ENCODE measurements at regions not wholly inside any gene's neighbourhood (a gene's known extent, or its start where the extent isn't known, plus 50 kb on each side); places are given as distances from the start of the nearest gene placed in this dataset.

DNA sequence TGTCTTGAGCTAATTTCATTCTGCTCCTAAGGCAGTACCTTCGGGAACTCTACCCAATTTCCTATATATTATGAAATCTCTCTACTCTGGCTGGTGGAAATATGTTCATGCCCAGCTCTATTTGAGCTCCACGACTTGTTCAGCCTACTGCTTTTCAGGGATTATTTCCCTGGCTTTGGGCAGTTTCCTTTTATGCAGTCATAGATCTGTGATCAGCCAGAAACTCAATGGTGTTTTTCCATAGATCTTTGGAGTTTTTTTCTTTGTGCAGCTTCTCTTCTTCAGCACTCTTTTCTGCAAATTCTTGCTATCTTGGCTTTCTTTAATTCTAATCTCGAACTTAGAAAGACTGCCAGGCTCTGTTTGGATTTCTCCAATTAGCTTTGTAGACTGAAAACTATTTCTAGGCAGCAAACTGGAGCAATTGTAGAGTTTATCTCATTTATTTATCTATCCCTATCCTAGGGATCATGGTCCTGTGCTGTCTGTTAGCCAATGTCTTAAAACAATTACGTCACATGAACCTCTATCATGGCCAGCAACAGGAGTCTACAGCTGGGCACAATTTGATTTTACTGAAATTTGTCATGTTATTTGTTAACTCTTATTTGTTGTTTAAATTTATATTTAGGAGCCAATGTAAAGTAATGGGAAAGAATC, 328.4 kb downstream of the BCKDHB start:
- peaks cover 4% of the 10 kb centered on the region for H3K9me3 ChIP-seq (ENCODE audit: severe bottlenecking)
- ATAC-seq (ENCODE audit: low read depth) (no peak), DNase-seq (ENCODE audit: low spot score) (no peak)
- TF ChIP-seq, protein P1, sequence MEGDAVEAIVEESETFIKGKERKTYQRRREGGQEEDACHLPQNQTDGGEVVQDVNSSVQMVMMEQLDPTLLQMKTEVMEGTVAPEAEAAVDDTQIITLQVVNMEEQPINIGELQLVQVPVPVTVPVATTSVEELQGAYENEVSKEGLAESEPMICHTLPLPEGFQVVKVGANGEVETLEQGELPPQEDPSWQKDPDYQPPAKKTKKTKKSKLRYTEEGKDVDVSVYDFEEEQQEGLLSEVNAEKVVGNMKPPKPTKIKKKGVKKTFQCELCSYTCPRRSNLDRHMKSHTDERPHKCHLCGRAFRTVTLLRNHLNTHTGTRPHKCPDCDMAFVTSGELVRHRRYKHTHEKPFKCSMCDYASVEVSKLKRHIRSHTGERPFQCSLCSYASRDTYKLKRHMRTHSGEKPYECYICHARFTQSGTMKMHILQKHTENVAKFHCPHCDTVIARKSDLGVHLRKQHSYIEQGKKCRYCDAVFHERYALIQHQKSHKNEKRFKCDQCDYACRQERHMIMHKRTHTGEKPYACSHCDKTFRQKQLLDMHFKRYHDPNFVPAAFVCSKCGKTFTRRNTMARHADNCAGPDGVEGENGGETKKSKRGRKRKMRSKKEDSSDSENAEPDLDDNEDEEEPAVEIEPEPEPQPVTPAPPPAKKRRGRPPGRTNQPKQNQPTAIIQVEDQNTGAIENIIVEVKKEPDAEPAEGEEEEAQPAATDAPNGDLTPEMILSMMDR (IDR thresholded peaks at IDR 0.05; ENCODE audit: poor library complexity, severe bottlenecking), result no peak
- H3K36me3 ChIP-seq (ENCODE audit: low read depth), result 0 out of 2 replicates have a peak, but pooled peaks cover 7% of the 10 kb centered on the region
- no peak overlapping the region for H3K4me3 ChIP-seq (ENCODE audit: severe bottlenecking)
- H3K27ac ChIP-seq (ENCODE audit: poor library complexity, severe bottlenecking), result no peak overlapping the region
- no peaks in the 10 kb centered on the region for H3K27me3 ChIP-seq (ENCODE audit: insufficient read depth, poor library complexity, severe bottlenecking)
- H3K4me1 ChIP-seq (ENCODE audit: insufficient read depth, poor library complexity, severe bottlenecking), result peaks cover 17% of the 10 kb centered on the region

DNA sequence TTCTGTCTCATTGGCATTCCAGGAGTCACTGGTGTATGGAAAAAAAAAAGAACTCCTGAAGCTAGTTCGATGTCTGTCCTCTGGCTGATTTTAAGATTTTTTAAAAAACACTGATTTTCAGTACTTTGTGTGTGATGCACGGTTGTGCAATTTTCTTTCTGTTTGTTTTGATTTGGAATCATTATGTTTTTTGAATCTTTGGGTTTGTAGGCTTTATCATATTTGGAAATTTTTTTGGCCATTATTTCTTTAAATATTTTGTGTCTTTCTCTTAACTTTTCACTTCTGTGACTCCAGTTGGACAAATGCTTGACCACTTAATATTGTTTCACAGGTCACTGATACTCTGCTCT, 327.2 kb downstream of the BCKDHB start:
- Histone ChIP-seq H3K4me1 (ENCODE audit: insufficient read depth, poor library complexity, severe bottlenecking) (peaks cover 7% of the 10 kb centered on the region), H3K9me3 (ENCODE audit: severe bottlenecking) (peaks cover 4% of the 10 kb centered on the region), H3K27me3 (ENCODE audit: insufficient read depth, poor library complexity, severe bottlenecking) (no peaks in the 10 kb centered on the region), H3K27ac (ENCODE audit: poor library complexity, severe bottlenecking) (no peak overlapping the region), H3K36me3 (ENCODE audit: low read depth) (0 out of 2 replicates have a peak, but pooled peaks cover 7% of the 10 kb centered on the region), H3K4me3 (ENCODE audit: severe bottlenecking) (no peak overlapping the region)
- ATAC-seq (ENCODE audit: low read depth) (no peak), DNase-seq (ENCODE audit: low spot score) (no peak)
- TF ChIP-seq, protein P1 (IDR thresholded peaks at IDR 0.05; ENCODE audit: poor library complexity, severe bottlenecking), result no peak

DNA sequence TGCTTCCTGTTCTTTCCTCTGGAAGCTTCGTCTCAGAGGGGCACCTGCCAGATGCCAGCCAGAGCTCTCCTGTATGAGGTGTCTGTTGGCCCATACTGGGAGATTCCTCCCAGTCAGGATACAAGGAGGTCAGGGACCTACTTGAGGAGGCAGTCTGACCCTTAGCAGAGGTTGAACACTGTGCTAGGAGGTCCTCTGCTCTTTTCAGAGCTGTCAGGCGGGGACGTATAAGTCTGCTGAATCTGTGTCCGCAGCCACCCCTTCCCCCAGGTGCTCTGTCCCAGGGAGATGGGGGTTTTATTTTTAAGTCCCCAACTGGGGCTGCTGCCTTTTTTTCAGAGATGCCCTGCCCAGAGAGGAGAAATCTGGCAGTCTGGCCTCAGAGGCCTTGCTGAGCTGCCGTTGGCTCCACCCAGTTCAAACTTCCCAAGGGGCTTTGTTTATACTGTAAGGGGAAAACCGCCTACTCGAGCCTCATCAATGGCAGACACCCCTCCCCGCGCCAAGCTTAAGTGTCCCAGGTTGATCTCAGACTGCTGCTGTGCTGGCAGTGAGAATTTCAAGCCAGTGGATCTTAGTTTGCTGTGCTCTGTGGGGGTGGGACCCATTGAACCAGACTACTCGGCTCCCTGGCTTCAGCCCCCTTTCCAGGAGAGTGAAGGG, 326.7 kb downstream of the BCKDHB start:
- H3K9me3 ChIP-seq (ENCODE audit: severe bottlenecking), result peaks cover under 1% of the 10 kb centered on the region
- H3K27me3 ChIP-seq (ENCODE audit: insufficient read depth, poor library complexity, severe bottlenecking), result no peaks in the 10 kb centered on the region
- H3K36me3 ChIP-seq (ENCODE audit: low read depth), result 0 out of 2 replicates have a peak, but pooled peaks cover 4% of the 10 kb centered on the region
- ATAC-seq (ENCODE audit: low read depth) (no peak), DNase-seq (ENCODE audit: low spot score) (no peak)
- no peak overlapping the region for H3K4me3 ChIP-seq (ENCODE audit: severe bottlenecking)
- no peak overlapping the region for H3K27ac ChIP-seq (ENCODE audit: poor library complexity, severe bottlenecking)
- TF ChIP-seq, protein P1 (IDR thresholded peaks at IDR 0.05; ENCODE audit: poor library complexity, severe bottlenecking), result no peak
- peaks cover 2% of the 10 kb centered on the region for H3K4me1 ChIP-seq (ENCODE audit: insufficient read depth, poor library complexity, severe bottlenecking)

DNA sequence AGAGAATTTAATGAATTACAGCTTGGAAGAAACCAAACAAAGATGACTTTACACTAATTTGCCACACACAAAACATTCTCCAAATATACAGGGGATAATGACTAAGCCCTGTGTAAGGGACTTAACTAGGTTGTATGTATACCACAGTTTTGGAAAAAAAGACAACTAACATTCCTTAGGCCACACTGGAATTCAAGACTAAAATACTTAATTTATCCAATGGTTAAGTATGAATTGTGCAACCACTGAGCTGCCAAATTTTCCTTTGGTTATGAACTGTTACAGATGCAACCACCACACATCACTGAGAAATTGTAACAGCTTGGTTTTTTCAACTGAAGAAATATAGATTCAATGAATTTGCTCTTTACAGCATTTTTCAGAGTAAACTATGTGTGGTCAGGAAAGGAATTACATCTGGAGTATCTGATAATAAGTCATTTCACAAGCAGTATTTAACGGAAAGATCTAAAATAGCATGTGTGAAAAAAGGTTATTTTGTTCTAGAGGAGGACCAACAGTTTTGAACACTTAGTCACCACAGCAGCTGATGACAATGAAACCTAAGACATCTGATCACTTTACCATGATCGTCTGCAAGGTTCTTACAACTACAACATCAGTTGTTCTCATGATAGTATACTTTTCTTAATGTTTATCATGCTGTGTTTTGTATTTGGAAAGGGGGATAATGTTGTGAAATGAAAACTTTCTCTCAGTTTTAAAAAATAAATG, 318.8 kb downstream of the BCKDHB start:
- H3K27me3 ChIP-seq (ENCODE audit: insufficient read depth, poor library complexity, severe bottlenecking), result no peaks in the 10 kb centered on the region
- peaks cover 2% of the 10 kb centered on the region for H3K9me3 ChIP-seq (ENCODE audit: severe bottlenecking)
- H3K4me1 ChIP-seq (ENCODE audit: insufficient read depth, poor library complexity, severe bottlenecking), result no peaks in the 10 kb centered on the region
- H3K27ac ChIP-seq (ENCODE audit: poor library complexity, severe bottlenecking), result no peak overlapping the region
- DNase-seq (ENCODE audit: low spot score) (no peak), ATAC-seq (ENCODE audit: low read depth) (no peak)
- H3K36me3 ChIP-seq (ENCODE audit: low read depth), result no peaks in the 10 kb centered on the region
- TF ChIP-seq, protein P1 (IDR thresholded peaks at IDR 0.05; ENCODE audit: poor library complexity, severe bottlenecking), result no peak
- no peak overlapping the region for H3K4me3 ChIP-seq (ENCODE audit: severe bottlenecking)
